Hematopoietic multipotent progenitor cell treated with erythropoietin and hydrocortisone succinate and interleukin-3 and kit ligand, for 17 days (in vitro differentiated cells): ENCODE measurements at regions not wholly inside any gene's neighbourhood (a gene's known extent, or its start where the extent isn't known, plus 50 kb on each side); places are given as distances from the start of the nearest gene placed in this dataset.
"Not testable (repeated sequence)": the region's sequence is repeated elsewhere in the genome, so short reads cannot be mapped to it uniquely, and the experiment has no call there.

Source experiments
- DNase-seq: peaks from one replicate; pipeline ENCODE4 v3.0.0-alpha.2; 2015; ENCODE audit warnings: low spot score

GRCh38 chr20:22070610-22071058 lies 365.2 kb downstream of the PAX1 start:
- no peak for DNase-seq

GRCh38 chr20:22063753-22064152 lies 358.3 kb downstream of the PAX1 start:
- no peak for DNase-seq

DNA sequence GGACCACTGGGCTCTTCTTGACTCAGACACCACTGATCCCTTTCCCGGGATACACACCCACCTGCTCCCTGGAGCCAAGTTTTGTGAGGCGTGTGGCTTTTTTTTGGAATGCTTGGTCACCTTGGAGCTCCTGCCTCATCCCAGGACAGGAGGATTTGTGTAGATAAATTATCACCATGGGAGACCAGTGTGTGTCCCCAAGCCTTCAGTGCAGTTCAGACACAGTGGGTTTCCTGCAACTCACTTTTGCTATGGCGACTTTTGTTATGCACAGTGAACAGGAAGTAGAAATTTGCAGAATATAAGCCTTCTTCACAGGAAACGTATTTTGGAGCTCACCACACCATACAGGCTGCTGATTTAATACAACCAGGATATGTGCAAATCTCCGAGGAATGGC lies 357.4 kb downstream of the PAX1 start:
- no peak for DNase-seq

DNA sequence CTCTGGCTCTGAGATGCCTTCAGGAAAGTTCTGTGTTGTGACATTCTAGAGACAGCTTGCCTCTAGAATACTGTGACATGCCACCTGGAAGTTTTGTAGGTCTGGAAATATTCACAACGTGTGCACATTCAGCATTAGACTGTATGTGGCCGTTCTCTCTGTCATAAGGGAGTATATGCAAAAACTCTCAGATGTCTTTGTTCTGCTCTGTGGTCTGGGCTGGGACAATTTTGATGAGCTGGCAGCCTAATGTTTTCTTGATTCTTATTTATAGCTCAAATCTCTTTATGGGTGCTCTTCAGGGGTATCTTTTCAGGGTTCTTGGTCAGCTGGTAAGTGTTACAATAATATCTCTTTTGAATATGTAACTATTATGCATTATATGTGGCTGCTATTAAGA lies 355.1 kb downstream of the PAX1 start:
- no peak for DNase-seq

DNA sequence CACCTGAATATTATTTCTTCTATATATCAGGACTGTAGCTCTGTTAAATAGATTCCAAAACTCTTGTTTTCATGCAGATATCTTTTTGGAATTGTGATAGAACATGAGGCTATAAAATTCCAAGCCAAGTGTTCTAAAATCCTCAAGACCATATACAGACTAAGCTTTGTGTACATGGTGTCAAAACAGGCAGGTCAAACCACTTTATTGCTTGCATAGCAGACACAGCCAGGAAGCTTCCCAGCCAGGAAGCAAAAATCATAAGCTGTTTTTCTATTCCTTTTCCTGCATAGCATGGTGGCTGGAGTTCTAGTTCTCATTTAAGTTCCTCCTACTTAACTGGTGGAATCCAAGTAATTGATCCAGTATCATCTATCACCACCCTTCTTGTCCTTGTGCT lies 353.3 kb downstream of the PAX1 start:
- no peak for DNase-seq

GRCh38 chr20:22055981-22056380 lies 350.5 kb downstream of the PAX1 start:
- no peak for DNase-seq

- DNase-seq, result no peak
Observed at GRCh38 chr20:22052025-22052650, 346.7 kb downstream of the PAX1 start.

DNA sequence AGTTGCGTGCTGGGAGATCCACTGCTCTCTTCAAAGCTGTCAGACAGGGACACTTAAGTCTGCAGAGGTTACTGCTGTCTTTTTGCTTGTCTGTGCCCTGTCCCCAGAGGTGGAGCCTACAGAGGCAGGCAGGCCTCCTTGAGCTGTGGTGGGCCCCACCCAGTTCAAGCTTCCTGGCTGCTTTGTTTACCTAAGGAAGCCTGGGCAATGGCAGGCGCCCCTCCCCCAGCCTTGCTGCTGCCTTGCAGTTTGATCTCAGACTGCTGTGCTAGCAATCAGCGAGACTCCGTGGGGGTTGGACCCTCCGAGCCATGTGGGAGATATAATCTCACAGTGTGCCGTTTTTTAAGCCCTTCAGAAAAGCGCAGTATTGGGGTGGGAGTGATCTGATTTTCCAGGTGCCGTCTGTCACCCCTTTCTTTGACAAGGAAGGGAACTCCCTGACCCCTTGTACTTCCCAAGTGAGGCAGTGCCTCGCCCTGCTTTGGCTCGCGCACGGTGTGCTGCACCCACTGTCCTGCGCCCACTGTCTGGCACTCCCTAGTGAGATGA lies 340.6 kb downstream of the PAX1 start:
- DNase-seq, result not testable (repeated sequence)

DNA sequence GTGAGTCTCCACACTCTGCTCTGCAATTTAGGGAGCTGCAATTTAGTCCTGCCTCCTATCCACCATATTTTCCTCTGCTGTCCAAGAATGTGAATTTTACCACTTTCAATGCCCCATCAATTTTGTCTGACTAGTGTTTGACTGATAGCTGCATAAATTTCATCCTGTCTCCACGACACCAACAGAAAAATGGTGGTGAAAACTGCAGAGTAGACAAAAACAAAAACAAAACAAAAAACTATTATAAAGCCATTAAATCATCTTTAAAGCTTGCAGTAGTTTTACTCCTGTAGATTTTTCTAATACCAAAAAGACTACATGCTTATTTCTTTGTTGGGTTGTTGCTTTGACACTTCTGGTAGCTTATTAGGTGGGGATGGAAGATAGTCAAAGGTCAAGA lies 322.0 kb downstream of the PAX1 start:
- no peak for DNase-seq

- no peak for DNase-seq
Observed at GRCh38 chr20:22020201-22020600, 314.7 kb downstream of the PAX1 start.

- no peak for DNase-seq
Observed at GRCh38 chr20:22008456-22008855, 303.0 kb downstream of the PAX1 start.

- DNase-seq, result no peak
Observed at GRCh38 chr20:22006306-22006705, 300.8 kb downstream of the PAX1 start.

GRCh38 chr20:22005535-22005934 lies 300.1 kb downstream of the PAX1 start:
- DNase-seq, result no peak

- DNase-seq, result no peak
Observed at GRCh38 chr20:22004946-22005345, 299.5 kb downstream of the PAX1 start.

DNA sequence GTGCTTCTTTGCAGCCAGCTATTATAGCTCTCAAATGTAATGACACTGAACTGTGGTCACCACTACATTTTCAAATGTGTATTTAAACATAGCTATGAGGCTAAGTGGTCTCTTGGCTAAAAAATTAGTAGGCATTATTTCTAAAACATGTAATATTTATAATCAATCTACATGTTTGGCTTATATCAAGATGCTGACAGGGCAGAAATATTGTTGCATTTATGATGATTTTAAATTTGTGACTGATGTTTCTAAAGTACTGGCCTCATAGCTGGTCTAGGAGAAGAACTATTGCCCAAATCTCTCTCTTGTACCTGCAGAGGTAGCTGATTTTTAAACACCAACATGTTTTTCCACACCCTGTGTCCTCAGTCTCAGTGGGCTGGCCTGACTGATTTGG lies 298.2 kb downstream of the PAX1 start:
- DNase-seq, result no peak

DNA sequence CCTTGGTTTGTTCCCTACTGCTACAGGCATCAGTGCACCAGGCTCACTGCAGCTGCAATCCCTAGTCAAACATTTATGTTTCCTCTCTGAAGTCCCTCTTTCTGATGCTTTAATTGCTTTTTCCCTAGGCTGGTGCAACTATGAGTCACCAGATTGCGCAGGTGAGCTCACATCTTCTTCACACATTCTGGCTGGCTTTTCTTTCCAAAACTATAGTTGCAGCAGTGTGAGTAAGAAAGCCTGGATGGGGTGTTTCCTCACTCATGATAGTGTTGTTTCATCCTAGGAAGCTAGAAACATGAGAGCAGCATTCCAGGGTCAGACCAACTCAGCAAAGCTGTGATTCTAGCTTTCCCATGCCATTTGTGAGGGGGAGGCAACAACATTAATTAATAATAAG lies 296.4 kb downstream of the PAX1 start:
- DNase-seq, result no peak

GRCh38 chr20:21995461-21995860 lies 290.0 kb downstream of the PAX1 start:
- DNase-seq, result no peak

DNA sequence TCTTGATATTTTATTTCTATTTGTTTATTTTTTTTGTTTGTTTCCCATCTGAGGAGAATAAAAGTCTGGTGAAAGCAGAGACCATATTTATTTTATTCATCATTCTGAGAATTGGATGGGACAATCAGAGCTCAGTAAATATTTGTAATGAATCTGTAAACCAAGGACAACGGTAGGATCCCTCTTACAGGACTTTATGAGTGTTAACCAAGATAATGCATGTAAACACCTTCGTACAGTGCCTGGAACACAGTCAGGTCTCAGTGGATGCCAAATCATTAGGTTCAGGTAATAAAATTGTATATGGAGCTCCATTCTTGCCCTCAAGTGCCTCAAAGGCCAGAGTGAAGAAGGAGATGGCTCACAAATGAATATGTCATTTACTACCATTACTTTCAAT lies 288.7 kb downstream of the PAX1 start:
- DNase-seq, result no peak

GRCh38 chr20:21982559-21982958 lies 277.1 kb downstream of the PAX1 start:
- DNase-seq, result no peak

DNA sequence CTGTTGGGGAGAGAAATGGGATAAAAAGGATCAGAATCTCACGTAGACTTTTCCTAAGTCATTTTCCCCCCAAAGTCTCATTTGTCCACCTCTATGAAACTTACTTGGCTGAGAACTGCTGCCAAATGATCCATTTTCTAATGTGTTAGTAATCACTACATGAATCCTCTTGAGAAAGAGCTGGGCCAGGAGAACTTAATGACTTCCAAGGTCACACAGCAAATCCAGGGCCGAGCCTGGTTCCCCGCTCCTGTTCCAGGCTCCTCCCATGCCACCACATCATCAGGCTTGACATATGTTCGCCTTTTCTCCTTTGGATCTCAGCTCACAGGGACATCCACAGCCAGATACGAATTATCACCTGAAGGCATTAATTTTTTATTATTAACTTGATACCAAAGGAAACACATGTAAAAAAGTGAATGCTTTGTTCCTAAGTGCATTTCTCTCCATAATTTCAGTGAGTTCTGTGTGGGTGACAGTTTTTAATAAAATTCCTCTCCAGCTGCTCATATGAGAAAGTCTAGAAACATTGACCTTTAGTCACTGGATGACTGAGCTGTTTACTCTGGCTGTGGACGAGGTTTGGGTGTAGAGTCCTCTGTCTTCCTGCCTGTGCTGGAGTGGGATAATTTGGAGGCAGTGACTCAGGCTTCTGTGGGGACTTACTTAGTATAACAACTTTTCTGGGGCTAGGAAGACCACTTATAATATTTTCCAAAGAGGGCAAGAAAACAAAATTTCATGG lies 276.3 kb downstream of the PAX1 start:
- no peak for DNase-seq

DNA sequence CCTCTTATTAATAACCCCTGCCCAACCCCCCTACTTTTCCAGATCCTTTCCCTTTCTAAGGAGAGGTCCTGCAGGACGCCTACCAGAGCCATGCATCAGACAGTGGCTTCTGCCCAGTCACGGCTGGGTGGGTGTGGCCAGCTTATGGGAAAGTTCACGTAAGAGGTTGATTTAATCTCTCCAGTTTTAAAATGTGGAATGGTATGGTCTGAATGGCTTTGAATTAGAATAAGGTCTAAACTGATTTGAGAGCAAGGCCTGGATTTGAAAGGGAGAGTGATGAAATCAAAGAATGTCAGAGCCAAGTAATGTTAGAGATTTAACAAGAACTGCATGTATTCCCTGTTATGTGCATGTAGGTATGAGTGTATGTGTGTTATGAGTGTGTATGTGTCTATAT lies 275.7 kb downstream of the PAX1 start:
- no peak for DNase-seq

GRCh38 chr20:21971436-21971835 lies 266.0 kb downstream of the PAX1 start:
- DNase-seq, result no peak

DNA sequence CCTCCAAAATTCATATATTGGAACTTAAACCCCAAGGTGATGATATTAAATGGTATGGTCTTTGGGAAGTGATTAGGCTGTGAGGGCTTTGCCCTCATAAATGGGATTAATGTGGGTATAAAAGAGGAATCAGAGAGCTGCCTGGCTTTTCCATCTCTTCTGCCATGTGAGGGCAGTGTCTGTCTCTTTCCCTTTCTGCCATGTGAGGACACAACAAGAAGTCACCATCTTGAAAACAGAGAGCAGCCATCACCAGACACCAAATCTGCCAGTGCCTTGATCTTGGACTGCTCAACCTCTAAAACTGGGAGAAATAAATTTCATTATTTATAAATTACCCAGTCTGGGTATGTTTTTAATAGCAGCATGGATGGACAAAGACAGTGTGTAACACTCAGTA lies 263.0 kb downstream of the PAX1 start:
- DNase-seq, result no peak

- DNase-seq, result no peak
Observed at GRCh38 chr20:21967481-21967880, 262.0 kb downstream of the PAX1 start.
